Lung (tissue), 11 donors: ENCODE measurements at regions not wholly inside any gene's neighbourhood (a gene's known extent, or its start where the extent isn't known, plus 50 kb on each side); places are given as distances from the start of the nearest gene placed in this dataset.

Experiments used
- ATAC-seq: fragments of 200-7000 bp; cut with Tn5 transposase; one replicate; pipeline ENCODE4 v1.9.1; 2020; ENCODE audit warnings: moderate number of reproducible peaks; ENCODE audit not compliant: insufficient read depth, low FRiP score
- DNase-seq, 3 donors: peaks; one replicate each; pipeline ENCODE4 v3.0.0-alpha.2; 2013 to 2017
- H3K27ac ChIP-seq, 2 donors: one replicate each; pipeline ENCODE4 v1.5.1; 2013; ENCODE audit warnings: mild to moderate bottlenecking in 2 of 2, moderate library complexity in 2 of 2, control low read depth in 1 of 2, inconsistent platforms in 1 of 2, low read depth in 1 of 2, low read length in 1 of 2
- H3K27me3 ChIP-seq, 3 donors: one replicate each; pipeline ENCODE4 v1.5.1; 2013; ENCODE audit warnings: low read length in 2 of 3; ENCODE audit not compliant: control insufficient read depth in 3 of 3, insufficient read depth in 3 of 3
- H3K36me3 ChIP-seq, 4 donors: one replicate each; pipeline ENCODE4 v1.5.1; 2013; ENCODE audit warnings: low read length in 4 of 4, mild to moderate bottlenecking in 1 of 4, moderate library complexity in 1 of 4; ENCODE audit not compliant: control insufficient read depth in 4 of 4, insufficient read depth in 4 of 4
- H3K4me1 ChIP-seq, 5 donors: one replicate each; pipeline ENCODE4 v1.5.1; 2013; ENCODE audit warnings: low read length in 5 of 5, mild to moderate bottlenecking in 2 of 5, moderate library complexity in 1 of 5; ENCODE audit not compliant: control insufficient read depth in 5 of 5, insufficient read depth in 5 of 5
- H3K4me3 ChIP-seq: one replicate; pipeline ENCODE4 v1.5.1; 2013; ENCODE audit warnings: mild to moderate bottlenecking, control low read depth, moderate library complexity
- H3K9ac ChIP-seq, 2 donors: one replicate each; pipeline ENCODE4 v1.5.1; 2013; ENCODE audit warnings: low read length in 2 of 2, control low read depth in 1 of 2; ENCODE audit not compliant: insufficient read depth in 1 of 2
- H3K9me3 ChIP-seq, 4 donors: one replicate each; pipeline ENCODE4 v1.5.1; 2013; ENCODE audit warnings: low read length in 3 of 4, mild to moderate bottlenecking in 1 of 4, moderate library complexity in 1 of 4; ENCODE audit not compliant: control insufficient read depth in 4 of 4, insufficient read depth in 3 of 4
- WGBS, 2 donors: extraction: QIAGEN DNeasy Blood & Tissue Kit; methylation state at CpG; one replicate each; pipeline ENCODE4 v1.1.7; 2013; 5-methylcytosine and 5-hydroxymethylcytosine counted together
- TF ChIP-seq, protein P1 (sequence below): IDR thresholded peaks from 2 replicates; pipeline ENCODE4 v1.5.1; 2012; ENCODE audit warnings: mild to moderate bottlenecking; ENCODE audit errors: control extremely low read depth, extremely low read depth
- donor health status: control.
- donor health status: control.
- donor health status: Bipolar disorder and iron deficiency.
- donor health status: healthy.
- donor health status: DM: yes; HTN: yes; CAD: no.

DNA sequence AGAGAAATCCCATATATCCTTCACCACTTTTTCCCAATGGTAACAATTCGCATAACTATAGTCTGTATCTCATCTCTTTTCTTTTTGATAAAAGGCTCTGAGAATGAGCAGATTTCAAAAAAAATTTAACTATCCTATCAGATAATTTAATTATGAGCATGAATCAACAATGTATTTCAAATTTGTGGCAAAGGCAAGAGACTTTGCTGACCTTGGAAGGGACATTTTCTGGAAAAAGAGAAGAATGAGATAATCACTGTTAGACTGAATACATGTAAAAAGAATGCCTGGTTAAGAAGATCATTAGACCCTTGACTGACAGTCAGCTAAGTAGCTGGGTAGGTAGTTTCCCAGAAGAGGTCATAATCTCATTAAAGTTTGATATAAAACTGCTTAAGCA is 428.4 kb upstream of the XYLT1 start:
- H3K27ac ChIP-seq = no peak overlapping the region
- no peaks in the 10 kb centered on the region for H3K4me1 ChIP-seq
- H3K4me3 ChIP-seq = no peak overlapping the region
- TF ChIP-seq, protein P1, sequence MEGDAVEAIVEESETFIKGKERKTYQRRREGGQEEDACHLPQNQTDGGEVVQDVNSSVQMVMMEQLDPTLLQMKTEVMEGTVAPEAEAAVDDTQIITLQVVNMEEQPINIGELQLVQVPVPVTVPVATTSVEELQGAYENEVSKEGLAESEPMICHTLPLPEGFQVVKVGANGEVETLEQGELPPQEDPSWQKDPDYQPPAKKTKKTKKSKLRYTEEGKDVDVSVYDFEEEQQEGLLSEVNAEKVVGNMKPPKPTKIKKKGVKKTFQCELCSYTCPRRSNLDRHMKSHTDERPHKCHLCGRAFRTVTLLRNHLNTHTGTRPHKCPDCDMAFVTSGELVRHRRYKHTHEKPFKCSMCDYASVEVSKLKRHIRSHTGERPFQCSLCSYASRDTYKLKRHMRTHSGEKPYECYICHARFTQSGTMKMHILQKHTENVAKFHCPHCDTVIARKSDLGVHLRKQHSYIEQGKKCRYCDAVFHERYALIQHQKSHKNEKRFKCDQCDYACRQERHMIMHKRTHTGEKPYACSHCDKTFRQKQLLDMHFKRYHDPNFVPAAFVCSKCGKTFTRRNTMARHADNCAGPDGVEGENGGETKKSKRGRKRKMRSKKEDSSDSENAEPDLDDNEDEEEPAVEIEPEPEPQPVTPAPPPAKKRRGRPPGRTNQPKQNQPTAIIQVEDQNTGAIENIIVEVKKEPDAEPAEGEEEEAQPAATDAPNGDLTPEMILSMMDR = no peak
- ATAC-seq (no peak), DNase-seq (no peak)
- no peaks in the 10 kb centered on the region for H3K36me3 ChIP-seq
- no peaks in the 10 kb centered on the region for H3K27me3 ChIP-seq
- WGBS, 2 donors = 96 to 98% methylated on average over 1 of the region's 1 CpG
- peaks cover 0 to 2% (median 0%) of the 10 kb centered on the region in 4 donors for H3K9me3 ChIP-seq
- H3K9ac ChIP-seq = no peak overlapping the region

DNA sequence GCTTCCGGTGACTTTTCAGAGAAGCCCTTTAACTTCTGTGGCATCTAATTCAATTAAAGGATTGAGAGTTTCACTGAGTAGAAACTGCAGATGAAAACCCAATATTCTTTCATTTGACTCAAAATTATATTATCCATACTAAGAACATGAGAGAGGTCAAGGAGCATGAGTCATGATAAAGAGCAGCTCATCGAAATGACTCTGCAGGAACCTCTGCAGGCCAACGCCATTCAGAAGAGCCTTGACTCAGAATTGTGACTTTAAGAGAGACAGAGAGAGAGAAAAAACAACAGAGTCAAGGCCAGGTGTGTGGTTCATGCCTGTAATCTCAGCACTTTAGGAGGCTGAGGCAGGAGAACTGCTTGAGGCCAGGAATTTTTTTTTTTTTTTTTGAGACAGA is 417.2 kb upstream of the XYLT1 start:
- Histone ChIP-seq H3K27ac (no peak overlapping the region), H3K4me3 (no peak overlapping the region), H3K36me3 (no peaks in the 10 kb centered on the region), H3K9me3 (peaks cover 0 to 6% (median 0%) of the 10 kb centered on the region in 4 donors), H3K9ac (no peak overlapping the region), H3K27me3 (no peaks in the 10 kb centered on the region), H3K4me1 (no peaks in the 10 kb centered on the region)
- ATAC-seq (no peak), DNase-seq (no peak)
- TF ChIP-seq, protein P1 = no peak
- whole genome bisulfite sequencing, 2 donors = 81 to 87% methylated on average over 3 of the region's 3 CpGs

DNA sequence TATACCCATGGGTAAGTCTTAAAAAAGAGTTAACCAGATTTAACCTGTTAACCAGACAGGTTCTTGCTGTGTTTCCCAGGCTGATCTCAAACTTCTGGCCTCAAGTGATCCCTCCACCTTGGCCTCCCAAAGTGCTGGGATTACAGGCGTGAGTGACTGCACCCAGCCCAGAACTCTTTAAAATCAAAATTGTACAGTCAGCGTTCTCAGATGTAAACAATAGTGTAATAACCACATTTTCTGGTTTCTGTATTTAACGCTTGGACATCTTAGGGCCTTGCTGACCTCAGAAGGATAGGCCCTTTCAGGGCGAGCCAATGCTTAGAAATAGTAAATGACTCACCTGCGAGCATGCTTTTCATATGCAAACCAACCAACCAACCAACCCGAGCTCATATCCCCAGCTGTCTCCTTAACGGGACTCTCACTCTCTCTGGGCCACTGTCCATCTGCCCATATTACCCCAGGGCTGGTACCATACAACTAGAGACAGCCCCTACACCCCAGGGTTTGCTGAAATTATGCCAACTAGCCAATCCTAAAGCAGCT is 415.0 kb upstream of the XYLT1 start:
- DNase-seq = no peak
- H3K9me3 ChIP-seq = no peaks in the 10 kb centered on the region
- no peak overlapping the region for H3K4me3 ChIP-seq
- ATAC-seq = no peak
- no peak overlapping the region for H3K27ac ChIP-seq
- WGBS, 2 donors = 75 to 88% methylated on average over 7 of the region's 7 CpGs
- H3K27me3 ChIP-seq = no peaks in the 10 kb centered on the region
- no peak overlapping the region for H3K9ac ChIP-seq
- H3K36me3 ChIP-seq = no peaks in the 10 kb centered on the region
- no peaks in the 10 kb centered on the region for H3K4me1 ChIP-seq
- TF ChIP-seq, protein P1 = no peak

DNA sequence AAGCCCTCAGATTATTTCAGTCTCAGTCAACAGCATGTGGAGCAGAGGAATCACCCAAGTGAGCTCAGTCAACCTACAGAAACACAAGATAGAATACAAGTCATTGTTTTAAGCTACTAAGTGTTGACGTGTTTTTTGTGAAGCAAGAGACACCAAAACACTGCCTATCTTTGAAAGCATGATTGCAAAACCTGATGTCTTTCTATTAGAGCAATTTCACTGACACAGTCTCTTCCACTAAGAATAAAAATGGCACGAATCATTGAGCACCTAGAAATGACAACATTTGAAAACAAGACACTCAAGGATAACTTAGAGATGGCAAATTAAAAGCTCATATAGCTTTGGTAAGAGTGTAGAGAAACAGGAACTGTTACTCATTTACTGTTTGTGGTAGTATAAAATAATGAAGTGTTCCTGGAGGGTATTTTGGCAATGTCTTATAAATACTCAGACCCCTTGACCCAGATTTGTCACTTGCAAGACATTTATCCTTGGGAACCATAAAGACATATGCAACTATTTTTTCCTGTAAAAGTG is 407.1 kb upstream of the XYLT1 start:
- Histone ChIP-seq H3K4me3 (no peak overlapping the region), H3K27me3 (no peaks in the 10 kb centered on the region), H3K9me3 (no peaks in the 10 kb centered on the region), H3K36me3 (no peaks in the 10 kb centered on the region), H3K27ac (no peak overlapping the region), H3K4me1 (peaks cover 0 to 23% (median 0%) of the 10 kb centered on the region in 5 donors), H3K9ac (no peak overlapping the region)
- 60 to 81% methylated on average over 2 of the region's 2 CpGs for WGBS, 2 donors
- ATAC-seq (no peak), DNase-seq (peak; percentile 31 to 96 (median 91))
- TF ChIP-seq, protein P1 = no peak
